Embryonic facial prominence (tissue), 1 donor: ENCODE measurements at regions not wholly inside any gene's neighbourhood (a gene's known extent, or its start where the extent isn't known, plus 50 kb on each side); places are given as distances from the start of the nearest gene placed in this dataset.

Experiments used
- DNase-seq: peaks from one replicate; pipeline ENCODE4 v3.0.0-alpha.2; 2016; ENCODE audit errors: extremely low spot score

DNA sequence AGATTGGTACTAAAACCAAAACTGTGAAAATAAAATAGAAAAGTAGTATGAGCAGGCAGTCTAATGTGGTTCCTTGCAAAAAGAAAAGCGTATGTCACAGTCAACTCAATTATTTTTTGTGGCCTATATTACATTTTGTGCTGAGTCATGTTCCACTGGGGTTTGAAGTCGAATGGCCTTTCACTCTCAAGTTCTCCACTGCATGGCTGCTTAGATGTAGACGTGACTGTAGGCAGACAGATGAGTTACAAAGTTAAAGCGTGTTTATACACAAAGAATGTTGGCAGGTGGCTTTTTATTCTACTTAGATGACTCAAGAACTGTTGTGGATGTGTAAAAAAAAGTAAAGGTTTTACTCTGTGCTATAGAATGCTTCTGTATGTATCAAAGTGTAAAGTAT is 133.9 kb downstream of the SLITRK6 start:
- no peak for DNase-seq

DNA sequence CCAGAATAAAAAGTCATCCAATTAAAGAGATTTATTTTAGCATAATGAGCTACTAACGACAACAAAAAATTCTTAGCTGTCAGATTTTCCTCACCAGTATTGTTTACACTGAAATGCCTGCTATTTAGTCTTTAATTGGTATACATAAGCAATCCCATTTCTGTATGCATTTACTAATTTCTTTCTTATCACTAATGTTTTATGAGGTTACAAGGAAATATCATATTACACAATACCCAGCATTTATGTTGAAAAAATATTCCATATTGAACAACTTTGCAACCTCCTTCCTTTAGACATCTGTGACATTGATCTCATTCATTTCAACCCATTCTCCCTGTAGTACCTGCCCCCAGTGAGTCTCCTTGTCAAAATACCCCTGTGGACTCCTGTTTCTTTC is 135.4 kb downstream of the SLITRK6 start:
- no peak for DNase-seq

DNA sequence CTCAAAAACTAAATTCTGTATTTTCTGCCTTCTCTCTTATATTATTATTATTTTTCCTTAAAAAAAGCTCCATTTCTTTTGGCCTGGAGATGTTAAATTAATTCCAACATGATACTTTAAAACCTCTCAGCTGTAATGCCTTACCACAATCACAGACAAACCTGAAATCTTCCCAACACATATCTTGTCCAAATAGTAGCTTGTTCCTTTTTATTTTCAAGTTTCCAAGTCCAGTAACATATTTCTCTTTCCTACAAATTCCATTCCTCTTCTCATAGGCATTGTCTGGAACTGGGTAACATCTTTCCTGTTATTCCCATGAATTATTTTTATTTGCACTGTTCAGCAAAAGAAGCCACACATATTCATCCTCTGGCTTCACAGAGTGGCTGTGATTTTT is 137.0 kb downstream of the SLITRK6 start:
- DNase-seq = no peak

DNA sequence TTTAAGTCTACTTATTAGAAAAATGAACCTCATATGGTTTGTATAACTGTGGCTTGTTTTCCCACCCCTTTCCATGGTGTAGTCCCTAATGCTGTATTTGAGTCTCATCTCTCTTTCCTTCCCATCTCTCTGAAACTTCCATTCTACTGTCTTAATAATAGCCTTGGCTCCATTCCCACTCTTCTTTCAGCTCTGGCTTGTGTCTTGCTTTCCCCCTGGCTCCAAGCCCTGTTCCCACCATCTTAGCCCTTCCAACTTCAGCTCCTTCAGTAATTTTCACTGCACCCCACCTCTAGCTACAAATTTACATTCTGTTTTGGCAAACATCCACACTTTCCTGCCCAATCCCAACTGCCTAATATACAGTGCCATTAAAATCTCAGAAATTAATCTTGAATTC is 137.5 kb downstream of the SLITRK6 start:
- DNase-seq = no peak

DNA sequence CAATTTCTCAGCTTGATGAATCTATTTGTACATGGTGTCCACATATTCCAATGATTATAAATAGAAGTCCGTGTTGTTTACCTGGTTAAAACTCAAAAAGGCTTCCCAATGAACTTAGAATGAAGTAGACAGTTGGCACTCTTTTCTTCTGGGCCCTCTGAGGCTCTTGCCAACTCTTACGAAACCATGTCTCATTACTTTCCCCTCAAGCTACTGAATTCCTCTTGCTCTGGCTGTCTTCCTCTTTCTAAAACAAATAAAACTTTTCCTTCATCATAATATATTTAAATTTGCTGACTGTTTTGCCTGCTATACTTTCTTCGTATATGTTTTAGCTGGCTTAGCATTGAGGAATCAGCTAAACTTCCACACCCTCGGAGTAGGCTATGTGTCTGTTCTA is 139.7 kb downstream of the SLITRK6 start:
- DNase-seq = no peak

DNA sequence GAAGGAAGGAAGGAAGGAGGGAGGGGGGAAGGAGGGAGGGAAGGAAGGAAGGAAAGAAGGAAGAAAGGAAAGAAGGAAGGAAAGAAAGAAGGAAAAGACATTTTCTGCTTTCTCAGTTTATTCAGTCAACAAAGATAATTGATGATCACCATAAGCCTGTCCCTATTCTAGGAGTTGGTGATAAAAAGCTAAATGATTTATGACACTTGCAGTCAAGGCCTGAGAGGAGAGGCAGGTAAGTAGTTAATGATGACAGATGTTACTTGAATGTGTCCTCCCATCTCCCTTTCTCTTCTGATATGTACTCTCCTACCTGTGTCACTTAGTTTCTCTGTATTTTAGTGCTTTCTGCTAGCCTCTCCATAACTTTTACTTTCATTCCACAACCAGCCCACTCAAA is 141.3 kb downstream of the SLITRK6 start:
- no peak for DNase-seq

DNA sequence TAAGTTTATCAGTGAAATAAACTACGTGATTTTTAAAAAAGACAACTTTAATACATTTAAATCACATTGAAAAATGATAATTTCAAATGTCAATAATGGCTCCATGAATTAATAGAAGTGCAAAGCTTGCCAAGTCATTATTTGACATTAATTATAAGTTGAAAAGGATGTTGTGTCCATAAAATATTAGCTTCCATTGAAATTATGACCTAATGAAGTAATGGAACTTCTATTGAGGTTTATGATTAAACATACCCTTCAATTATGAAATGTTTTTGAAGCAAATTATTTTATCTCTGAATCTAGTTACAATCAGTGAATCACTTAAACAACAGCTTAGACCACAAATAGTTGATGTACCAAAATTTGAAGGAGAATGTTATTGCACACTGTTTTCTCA is 144.2 kb downstream of the SLITRK6 start:
- DNase-seq = no peak

DNA sequence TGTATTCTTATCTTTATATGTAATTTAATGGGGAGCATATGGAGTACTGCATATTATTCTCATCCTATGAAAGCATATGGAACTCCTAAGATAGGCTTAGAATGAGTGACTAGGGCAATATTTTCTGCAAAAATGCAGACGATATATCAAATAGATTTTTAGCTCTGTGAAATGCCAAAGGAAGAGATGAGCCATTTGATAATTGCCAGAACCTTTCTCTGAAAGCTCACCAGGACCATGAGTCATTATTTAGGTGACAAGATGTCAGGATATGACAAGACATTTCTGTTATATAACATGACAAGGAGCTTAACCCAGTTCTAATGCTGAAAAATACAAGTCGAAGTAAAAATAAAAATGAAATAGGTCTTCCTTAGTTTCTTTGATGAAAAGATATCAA is 145.0 kb downstream of the SLITRK6 start:
- no peak for DNase-seq

DNA sequence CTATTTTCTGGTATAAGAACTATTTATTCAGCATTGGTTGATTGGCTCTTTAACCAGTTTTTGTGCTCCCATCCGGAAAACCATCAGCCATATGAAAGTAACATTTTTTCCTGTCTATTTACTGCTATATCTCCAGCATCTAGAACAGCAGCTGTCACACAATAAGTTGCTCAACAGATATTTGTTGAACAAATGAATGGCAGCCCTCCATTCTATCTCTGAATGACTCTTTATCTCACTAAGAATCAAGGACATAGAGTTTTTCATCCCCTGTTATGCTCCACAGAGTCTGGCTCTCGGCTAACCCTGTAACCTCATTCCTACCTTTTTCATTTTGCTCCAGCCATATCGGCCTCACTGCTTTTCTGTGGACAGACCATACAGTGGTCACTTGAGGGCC is 145.5 kb downstream of the SLITRK6 start:
- no peak for DNase-seq

DNA sequence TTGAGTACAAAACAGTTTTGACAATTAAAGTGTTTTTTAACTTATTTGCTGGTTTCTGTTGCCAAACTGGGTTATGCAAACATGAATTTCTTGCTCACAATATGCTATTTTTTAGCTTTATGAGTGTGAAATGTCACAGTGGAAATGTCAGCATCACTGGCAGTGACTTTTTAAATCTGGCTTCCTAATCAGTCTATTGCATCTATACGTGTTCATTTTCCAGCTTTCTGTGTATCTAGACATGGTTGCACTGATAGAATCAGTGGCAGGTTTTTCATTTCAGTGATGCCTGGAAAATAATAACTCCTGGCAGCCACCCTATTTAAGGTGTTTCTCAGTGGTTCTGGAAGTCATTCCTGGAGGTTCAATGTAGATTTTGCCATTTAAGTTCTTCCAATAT is 146.7 kb downstream of the SLITRK6 start:
- DNase-seq = no peak

DNA sequence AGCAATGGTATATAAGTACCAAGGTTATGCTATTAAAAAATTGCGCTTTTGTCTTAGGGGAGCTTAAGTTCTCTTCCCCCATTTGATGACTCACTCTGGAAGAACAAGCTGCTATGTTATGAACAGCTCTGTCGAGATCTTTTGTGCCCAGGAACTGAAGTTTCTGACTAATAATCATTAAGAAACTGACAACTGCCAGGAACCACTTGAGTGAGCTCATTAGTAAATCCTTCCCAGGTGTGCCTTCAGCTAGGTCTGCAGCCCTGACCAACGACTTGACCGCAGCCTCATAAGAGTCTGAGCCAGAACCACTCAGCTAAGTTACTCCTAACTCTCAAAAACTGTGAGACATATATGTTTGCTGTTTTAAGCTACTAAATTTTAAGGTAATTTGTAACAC is 147.8 kb downstream of the SLITRK6 start:
- no peak for DNase-seq

DNA sequence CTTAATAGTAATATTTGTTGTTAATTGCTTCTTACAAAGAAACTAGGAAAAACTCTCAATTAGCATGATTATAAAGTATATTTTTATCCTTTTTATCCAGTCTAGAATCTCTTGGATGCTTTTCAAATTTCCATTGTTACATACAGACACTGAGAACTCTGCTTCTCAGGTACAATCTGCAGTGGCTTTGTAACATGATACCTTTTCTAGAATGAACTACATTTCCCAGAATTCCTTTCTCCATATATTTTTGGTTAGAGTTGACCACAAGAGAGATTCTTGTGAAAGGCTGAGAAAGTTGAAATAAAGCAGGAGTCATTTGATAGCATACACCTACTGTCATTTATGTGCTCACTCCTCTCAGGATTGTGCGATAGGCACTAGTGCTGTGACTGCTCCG is 148.6 kb downstream of the SLITRK6 start:
- peak; percentile 11 for DNase-seq

DNA sequence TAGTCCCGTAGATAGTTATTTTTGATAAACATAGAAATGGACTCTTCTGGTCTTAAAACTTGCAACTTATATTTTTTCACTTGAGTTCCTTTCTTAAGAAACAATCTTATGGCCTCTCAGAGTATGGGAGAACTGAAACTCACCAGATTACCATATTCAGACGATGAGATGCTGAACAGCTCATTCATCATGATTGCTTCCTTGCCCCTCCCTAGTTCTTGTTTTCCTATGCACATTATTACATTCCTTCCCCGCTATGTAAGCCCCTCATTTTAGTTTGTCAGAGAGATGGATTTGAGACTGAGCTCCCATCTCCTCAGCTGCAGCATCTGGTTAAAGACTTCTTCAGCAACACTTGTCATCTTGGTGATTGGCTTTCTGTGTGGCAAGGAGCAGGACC is 158.5 kb downstream of the SLITRK6 start:
- no peak for DNase-seq

DNA sequence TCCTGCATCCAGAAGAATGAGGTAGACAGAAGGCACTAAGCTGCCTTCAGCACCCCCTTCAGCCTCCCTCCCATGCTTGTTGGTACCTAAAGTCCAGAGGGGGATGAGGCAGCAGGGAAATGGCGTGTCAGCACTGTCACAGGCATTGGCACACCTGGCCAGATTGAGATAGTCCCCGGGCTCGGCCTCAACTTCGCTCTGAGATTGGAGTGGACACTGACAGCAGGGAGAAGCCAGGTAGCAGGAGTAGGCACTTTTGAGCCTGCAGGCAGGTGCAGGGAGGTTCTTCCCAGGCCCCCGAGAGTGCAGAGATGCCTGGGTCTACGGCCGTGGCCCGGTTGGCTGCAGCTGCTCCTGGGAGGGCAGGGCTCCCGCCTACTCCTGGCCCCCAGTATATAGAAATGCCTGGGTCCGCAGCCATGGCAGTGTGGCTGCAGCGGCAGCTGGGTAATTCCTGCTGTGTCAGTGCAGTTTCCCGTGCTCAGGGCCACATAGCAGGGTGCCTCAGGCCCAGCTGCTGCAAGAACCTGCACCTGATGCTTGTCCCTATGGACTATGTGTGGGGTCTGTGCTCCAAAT is 160.3 kb downstream of the SLITRK6 start:
- DNase-seq = no peak

DNA sequence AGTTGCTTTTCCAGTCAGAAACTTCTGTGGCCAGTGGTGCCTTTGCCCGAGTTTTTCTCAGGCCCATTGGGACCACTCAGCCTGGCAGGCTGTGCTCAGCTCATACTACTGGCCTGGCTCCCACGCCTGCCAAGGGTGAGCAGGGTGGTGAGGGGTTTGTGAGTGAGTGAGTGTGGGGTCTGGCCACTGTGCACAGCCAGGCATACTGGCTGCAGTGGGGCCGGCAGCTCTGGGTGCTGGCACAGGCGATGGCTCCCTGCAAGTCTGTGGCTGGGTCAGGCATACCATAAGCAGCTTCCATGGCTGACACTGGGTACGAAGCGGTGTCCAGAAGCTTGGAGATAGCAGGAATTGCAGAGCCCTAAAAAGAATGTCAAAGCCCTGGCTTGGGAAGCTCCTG is 161.0 kb downstream of the SLITRK6 start:
- DNase-seq = no peak

DNA sequence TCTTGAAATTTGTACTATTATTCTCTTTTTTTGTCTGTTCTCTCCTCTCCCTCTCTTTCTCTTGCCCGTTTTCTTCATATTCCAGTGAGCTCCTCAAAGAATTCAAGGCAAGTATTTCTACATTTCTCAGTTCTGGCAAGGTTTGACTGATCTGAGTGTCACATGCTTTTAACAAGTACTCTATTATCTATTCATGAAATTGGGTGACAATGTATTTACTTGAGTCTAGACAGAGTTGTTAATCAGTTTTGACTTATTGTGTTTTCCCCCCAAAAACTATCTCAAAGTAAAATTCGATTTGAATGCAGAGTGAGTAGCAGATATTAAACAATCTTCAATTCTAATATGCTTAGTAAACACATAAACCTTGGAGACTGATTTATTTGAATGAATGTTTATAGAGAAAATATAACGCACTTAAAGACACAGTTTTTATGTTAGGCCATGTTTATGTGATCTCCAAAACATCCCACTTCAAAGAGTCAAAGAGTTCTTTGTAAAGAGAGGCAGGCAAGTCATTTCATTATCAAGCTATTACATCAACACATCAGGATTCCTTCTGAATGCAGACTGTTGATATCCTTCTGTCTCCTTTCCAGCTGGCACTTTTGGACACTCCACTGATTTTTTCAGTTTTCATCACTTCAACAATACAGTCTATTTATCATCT is 166.6 kb downstream of the SLITRK6 start:
- no peak for DNase-seq

DNA sequence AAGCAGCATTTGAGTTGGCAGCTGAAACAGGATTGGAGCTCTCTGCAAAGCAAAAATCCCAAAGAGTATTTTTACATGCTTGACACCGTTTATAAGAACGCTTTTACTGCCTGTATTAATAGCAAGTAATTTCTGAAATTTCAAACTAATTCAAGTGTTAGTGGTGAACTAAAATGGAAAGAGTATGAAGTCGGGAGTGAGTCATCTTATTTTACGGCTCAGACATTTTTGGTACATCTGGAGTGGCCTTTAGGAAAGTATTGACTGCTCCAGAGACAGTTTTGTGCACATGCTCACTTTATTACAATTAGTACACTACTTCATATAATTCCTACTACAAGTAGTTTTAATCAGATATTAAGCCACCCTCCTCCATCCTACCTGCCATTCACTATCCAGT is 167.4 kb downstream of the SLITRK6 start:
- no peak for DNase-seq

DNA sequence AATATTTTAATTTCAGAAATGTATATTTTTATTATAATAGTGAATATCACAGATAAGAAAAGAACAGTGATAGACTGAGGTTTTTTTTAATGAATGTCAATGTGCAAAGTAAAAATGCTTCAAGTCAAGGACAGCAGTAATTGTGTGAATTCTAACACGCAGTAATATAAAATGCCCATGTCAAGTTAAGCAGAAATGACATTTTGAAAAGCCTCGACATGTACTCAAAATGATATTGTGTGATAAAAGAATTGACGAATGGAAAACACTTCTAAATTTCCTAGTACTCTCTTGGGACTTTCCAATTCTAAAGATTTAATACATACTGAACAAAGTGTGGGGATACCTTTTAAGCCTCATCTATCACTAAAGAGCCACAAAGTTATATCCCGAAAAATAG is 172.6 kb downstream of the SLITRK6 start:
- no peak for DNase-seq

DNA sequence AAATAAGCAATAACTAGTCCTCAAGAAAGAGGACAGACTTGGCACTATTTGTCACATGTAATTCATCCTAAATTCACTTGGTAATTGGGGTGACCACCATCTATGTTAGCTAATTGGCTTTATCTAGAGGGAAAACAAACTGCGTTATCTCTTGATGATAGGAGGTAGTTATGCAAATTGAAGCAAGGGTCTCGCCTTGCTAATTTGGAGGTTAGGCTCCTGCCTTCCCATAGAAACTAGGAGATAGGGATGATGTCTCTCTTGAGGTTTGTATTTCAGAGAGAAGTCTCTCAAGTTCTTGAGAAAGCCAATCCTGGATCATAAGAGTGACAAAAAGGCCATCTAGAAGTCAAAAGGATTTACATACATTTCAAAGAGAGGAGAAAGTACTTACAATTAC is 179.9 kb downstream of the SLITRK6 start:
- no peak for DNase-seq

DNA sequence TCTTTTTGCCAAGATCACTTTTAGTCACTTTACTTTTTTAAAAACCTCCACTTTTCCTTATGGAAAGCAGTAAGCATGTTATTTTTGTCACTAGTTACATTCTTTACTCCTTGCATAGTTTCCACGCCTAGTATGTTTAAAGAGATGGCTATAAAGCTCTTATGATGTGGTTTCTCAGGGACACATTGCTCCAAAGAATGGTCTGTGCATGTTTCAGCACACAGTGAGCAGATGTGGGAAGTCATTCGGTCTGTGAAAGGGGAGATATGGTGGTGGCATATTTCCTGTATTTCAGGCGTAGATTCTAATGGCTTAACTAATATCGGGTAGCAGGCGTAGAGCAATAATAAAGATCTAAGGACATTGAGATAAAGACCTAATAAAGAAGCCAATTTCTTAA is 180.7 kb downstream of the SLITRK6 start:
- DNase-seq = no peak

DNA sequence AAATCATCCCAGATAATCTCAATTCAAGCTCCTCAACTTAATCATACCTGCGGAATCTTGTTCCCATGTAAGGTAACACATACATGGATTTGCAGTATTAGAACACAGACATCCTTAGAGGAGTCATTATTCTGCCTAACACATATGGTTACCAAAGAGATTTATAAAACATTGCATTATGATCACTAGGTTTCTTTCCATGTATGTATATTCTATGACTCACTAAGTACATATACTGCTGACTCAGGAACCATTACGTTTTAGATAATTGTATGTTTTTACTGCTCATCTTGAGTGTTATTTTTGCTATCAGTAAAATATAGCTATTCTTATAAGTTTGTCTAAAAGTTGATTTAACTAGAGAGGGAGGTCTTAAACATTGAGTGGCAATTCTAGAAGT is 182.9 kb downstream of the SLITRK6 start:
- DNase-seq = no peak

DNA sequence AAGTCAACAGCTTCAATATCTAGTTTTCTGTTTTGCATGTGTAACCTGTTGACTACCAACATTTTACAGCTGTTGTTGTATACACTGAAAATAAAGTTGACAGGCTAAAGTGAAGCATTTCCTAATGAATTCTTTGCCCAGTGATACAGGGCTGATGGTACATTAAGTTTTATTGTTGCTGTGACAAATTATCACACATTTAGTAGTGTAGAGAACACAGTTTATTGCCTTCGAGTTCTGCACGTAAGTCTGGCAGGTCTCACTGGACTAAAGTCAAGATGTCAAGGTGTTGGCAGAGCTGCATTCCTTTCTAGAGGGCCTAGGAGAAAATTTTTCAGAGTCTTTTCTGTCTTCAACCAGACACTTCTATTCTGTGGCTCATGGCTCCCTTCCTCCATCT is 184.2 kb downstream of the SLITRK6 start:
- no peak for DNase-seq

DNA sequence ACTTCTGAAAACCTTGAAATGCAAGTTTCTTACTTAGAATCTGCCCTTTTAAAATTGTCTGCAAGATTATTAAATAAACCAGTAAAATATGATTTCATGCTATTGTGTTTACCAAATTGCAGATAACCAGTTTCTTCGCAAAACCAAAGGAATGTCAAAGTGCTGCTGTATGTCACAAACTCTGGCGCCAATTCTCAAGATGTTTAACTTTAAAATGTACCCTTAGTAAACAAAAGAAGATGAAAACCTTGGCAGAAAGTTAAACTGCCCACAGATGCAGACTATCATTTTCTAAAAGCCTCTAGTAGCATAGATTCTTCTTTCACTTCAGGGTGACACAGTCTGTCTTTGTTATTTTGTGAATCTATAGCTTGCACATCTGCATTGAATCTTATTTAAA is 189.2 kb downstream of the SLITRK6 start:
- DNase-seq = no peak

DNA sequence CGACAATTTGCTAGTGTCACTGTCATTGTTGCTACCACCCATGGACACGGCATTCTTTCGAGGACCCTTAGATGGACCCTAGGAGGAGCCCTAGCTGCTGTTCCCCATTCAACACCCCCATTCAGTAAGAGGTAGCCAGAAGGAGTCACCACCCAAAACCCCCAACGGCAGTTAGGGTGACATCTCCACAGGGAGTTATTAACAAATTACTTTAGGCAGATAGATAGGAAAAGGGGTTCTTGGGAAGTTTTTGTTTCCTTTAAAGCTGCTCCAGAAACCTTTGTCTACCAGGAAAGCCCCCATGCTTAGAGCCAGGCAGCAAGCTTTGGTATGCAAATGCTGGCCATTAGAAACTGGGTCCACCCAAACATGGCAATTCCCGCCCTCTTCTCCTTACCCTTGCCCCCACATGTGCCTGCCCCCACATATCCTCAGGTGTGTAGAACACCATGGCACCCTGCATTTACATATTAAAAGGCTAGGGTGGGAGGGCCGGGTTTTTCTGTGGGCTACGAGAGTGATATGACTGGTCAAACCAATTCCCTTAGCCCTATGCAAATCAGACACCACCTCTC is 190.9 kb downstream of the SLITRK6 start:
- DNase-seq = no peak
